ENCODE measurements at regions not wholly inside any gene's neighbourhood (a gene's known extent, or its start where the extent isn't known, plus 50 kb on each side); places are given as distances from the start of the nearest gene placed in this dataset.
"Not testable (repeated sequence)": the region's sequence is repeated elsewhere in the genome, so short reads cannot be mapped to it uniquely, and the experiment has no call there.

DNA sequence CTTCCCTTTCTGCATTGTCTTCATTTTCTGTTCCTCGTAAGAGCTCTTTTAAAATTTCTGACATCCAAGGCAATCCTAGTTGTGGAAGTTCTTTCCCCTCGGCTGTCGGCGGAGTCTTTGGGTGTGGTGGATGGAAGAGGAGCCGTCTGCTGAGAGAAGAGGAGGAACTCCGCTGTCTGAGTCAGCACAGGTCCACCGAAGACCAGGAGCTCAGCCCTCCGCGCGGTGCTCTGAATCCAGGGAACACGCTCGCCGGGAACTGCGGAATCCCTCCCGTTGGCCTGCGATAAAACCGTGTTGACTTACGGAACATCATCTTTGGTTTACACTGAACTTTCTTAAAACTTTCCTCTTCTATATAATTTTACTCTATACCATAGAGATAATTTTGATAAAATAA is 100.7 kb upstream of the IRX4 start:
- H3K27ac ChIP-seq, result no peak overlapping the region
- TF ChIP-seq, protein P1, sequence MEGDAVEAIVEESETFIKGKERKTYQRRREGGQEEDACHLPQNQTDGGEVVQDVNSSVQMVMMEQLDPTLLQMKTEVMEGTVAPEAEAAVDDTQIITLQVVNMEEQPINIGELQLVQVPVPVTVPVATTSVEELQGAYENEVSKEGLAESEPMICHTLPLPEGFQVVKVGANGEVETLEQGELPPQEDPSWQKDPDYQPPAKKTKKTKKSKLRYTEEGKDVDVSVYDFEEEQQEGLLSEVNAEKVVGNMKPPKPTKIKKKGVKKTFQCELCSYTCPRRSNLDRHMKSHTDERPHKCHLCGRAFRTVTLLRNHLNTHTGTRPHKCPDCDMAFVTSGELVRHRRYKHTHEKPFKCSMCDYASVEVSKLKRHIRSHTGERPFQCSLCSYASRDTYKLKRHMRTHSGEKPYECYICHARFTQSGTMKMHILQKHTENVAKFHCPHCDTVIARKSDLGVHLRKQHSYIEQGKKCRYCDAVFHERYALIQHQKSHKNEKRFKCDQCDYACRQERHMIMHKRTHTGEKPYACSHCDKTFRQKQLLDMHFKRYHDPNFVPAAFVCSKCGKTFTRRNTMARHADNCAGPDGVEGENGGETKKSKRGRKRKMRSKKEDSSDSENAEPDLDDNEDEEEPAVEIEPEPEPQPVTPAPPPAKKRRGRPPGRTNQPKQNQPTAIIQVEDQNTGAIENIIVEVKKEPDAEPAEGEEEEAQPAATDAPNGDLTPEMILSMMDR (IDR thresholded peaks at IDR 0.05), result no peak
- TF ChIP-seq ZFX (IDR thresholded peaks at IDR 0.05; ENCODE audit: borderline replicate concordance), result no peak

DNA sequence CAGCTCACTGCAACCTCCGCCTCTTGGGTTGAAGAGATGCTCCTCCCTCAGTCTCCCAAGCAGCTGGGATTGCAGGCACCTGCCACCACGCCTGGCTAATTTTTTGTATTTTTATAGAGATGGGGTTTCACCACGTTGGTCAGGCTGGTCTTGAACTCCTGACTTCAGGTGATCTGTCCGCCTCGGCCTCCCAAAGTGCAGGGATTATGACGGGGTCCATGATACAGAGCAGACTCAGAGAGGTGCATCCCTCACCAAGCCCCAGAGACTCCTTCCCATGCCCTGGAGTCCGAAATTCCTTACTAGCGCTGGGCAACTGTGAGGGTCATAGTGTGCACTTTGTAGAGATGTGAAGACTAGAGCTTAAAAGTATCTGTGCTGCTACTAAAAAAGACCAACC is 99.8 kb upstream of the IRX4 start:
- not testable (repeated sequence) for H3K27ac ChIP-seq

DNA sequence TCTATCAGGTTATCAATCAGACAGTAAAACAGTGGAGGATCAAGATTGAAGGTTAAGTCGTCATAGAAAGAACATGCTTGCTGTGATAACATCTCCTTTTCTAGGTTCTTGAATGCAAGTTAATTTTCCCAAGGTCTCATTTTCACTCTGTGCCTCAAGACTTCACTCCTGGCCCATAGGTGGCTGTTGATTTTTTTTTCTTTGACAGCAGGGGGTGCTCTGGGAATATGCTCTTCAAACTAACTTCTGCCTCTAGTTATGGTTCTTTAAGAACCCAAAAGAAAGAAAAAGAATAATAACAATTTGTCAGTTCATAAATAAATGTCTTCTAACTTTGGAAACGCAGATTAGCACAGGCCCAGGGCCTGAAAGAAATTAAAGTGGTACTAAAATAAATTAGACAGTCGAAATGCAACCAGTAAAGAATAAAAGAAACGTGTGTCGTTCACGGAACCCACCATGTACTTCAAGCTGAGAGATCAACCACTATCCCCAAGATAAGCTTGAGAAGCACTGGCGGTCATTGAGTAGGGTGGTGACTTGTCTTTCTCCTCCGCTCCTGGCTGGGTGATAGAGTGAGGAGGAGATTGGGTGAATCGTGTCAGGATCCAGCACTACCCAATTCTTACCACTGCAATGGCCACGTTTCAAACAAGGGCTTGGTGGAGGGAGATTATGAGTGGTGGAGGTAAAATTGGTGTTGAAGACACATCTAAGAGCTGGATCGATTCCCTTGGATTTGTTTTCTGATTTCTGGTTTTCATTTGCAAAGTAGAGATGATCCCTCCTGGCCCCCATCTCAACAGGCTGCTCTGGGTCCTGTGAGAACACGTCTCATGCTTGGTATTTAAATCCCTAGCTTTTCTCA is 93.4 kb upstream of the IRX4 start:
- TF ChIP-seq, protein P1 (IDR thresholded peaks at IDR 0.05), result 0 out of 2 replicates have a peak, but pooled peaks have one; percentile 10
- TF ChIP-seq ZFX (IDR thresholded peaks at IDR 0.05; ENCODE audit: borderline replicate concordance), result no peak
- H3K27ac ChIP-seq, result no peak overlapping the region

DNA sequence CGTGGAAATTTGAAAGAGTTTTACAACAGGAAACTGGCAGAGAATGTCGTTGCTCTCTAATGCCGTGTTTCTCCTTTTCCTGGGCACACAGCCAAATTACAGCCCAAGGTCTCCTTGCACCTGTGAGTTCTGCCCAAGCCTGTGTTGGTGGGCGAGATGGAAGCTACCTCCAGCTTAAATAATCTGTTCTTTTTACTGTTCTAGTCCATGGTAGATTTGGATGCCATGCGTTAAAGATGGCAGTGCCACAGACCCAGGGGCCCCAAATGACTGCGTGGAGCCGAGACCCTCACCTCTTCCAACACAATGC is 92.6 kb upstream of the IRX4 start:
- H3K27ac ChIP-seq, result no peak overlapping the region
- TF ChIP-seq, protein P1 (IDR thresholded peaks at IDR 0.05), result no peak

DNA sequence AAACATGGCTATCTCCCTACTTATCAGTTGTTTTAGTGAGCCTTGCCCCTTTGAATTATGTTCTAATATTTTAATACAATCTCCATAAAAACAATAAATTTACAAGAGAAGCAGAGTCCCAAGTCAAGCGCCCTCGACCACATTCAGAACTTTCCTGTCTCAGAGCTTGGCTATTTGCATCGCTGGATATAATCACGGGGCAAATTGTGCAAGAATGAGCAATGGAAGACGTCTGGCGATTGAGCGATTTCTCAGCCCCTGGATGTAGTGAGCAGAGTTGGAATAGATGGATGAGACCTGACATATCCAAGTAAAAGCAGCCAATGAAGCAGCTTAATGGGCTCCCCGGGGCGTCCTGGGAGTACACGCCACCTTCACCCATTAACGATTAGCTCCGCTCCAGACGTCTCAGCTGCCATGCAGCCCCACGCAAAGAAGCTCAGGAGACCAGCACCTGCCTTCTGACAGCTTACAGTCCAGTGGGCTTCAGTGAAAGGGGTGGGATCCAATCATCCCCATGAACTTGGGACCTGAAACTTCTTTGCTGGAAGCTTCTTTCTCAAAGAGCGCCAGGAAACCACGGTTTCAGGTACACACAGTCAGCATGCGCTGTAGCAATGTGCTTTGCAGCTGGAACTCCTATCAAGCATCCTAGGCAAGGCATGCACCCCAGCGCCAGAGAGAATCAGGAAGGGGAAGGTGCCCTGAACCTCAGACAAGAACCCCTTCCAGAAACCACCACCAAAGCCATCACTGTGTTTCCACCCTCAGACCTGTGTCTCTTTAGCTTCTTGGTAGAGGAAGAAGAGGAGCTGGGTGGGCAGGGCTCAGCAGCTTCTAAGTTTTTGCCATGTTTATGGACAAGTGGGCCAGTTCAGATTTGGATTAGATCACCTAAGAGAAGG is 92.0 kb upstream of the IRX4 start:
- TF ChIP-seq, protein P1 (IDR thresholded peaks at IDR 0.05), result no peak
- no peak for TF ChIP-seq ZFX (IDR thresholded peaks at IDR 0.05; ENCODE audit: borderline replicate concordance)
- H3K27ac ChIP-seq, result no peak overlapping the region

DNA sequence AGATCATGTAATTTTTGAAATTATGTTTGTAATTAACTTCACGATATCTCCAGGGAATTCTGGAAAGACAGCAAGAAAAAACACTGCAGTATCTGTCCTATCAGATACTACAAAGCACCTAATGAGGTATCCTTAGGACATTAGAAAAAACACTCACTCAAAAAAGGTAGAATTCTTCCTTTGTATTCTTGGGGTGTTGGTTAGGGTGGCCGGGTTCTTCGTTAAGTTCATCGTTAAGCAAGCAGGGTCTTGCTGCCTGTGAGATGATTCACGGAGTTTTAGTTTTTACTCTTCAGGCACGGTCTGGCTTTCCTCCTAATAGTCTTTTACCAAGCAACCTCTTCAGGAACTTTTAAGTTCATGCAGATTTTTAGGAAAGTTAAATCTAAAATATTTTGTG is 91.4 kb upstream of the IRX4 start:
- TF ChIP-seq, protein P1 (IDR thresholded peaks at IDR 0.05), result no peak
- TF ChIP-seq ZFX (IDR thresholded peaks at IDR 0.05; ENCODE audit: borderline replicate concordance), result no peak

DNA sequence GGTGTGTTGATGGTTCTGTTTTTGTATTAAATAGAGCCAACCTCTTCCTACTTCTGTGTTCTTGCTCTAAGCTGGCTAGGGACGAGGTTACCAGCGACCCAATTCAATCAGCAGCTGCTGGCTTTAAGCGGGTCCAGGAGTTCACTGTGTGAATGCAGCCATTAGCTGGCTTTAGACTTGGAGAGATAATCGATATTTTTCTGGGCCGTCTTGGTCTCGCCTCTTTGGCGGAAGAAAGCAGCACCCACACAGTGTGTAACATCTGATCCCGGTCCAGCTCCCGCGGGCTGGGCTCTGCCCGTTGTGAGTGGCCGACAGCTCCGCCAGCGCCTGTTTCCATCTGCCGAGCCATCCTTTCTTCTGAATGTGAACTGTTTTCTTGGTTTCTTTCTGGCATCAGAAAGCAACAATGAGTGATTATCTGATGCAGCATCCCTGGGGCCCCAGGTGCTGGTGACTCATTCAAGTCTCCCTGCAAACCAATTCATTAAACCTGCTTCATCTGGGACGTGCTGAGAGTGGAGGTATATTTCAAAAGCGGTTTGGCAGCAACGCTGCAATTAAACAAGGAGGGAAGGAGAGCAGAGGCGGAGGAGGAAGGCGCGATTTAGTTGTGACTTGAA is 90.8 kb upstream of the IRX4 start:
- H3K27ac ChIP-seq, result no peak overlapping the region

More for the DNA sequence above, 91.4 kb upstream of the IRX4 start:
- no peak overlapping the region for H3K27ac ChIP-seq

More for the DNA sequence above, 90.8 kb upstream of the IRX4 start:
- no peak for TF ChIP-seq ZFX (IDR thresholded peaks at IDR 0.05; ENCODE audit: borderline replicate concordance)
- TF ChIP-seq, protein P1 (IDR thresholded peaks at IDR 0.05), result no peak
